Lower leg skin (tissue), 3 donors: ENCODE measurements at regions not wholly inside any gene's neighbourhood (a gene's known extent, or its start where the extent isn't known, plus 50 kb on each side); places are given as distances from the start of the nearest gene placed in this dataset.

Experiments
- CTCF ChIP-seq, 3 donors: fragments of 450-650 bp; IDR thresholded peaks; one replicate each; pipeline ENCODE4 v1.5.1; 2016; ENCODE audit warnings: antibody characterized with exemption in 3 of 3, mild to moderate bottlenecking in 3 of 3, moderate library complexity in 2 of 3
- POLR2A ChIP-seq, 2 donors: fragments of 450-650 bp; IDR thresholded peaks; one replicate each; pipeline ENCODE4 v1.6.1; 2016 to 2017; ENCODE audit warnings: antibody characterized with exemption in 2 of 2, mild to moderate bottlenecking in 1 of 2, moderate library complexity in 1 of 2

GRCh38 chr1:66439031-66439740, 94.8 kb upstream of the SGIP1 start:
- TF ChIP-seq CTCF (IDR thresholded peaks at IDR 0.05): no peak
- no peak for TF ChIP-seq POLR2A (IDR thresholded peaks at IDR 0.05)
